ENCODE measurements at regions not wholly inside any gene's neighbourhood (a gene's known extent, or its start where the extent isn't known, plus 50 kb on each side); places are given as distances from the start of the nearest gene placed in this dataset.

GRCh38 chr15:97684249-97684648 lies 276.3 kb upstream of the ARRDC4 start:
- TF ChIP-seq CTCF (IDR thresholded peaks at IDR 0.05; ENCODE audit: low read depth, low read length): no peak
- no peak for TF ChIP-seq EZH2phosphoT487 (IDR thresholded peaks at IDR 0.05; ENCODE audit: low read depth)

Measured in OCI-LY3 (cell line).